ENCODE measurements at regions not wholly inside any gene's neighbourhood (a gene's known extent, or its start where the extent isn't known, plus 50 kb on each side); places are given as distances from the start of the nearest gene placed in this dataset.

DNA sequence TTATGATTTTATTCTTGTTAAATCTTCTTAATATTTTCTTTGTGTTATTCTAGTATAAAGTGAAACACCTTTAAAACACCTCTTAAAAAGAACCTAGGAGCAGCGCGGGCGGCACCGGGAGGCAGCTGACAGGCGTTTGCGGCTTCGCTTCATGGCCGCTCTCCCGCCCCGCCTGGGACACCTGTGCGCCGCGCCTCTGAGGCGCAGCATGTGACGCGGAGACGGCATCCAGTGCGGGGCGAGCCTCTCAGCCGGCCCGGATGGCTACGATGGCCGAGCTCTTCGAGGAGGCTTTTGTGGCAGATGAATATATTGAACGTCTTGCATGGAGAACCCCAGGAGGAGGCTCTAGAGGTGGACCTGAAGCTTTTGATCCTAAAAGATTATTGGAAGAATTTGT, 1592.7 kb downstream of the TECRL start:
- H3K27ac ChIP-seq = no peak overlapping the region
- no peak for TF ChIP-seq CTCF (conservative IDR thresholded peaks at IDR 0.05)

- peak; percentile 32; the same call in 1 of the 2 replicates for TF ChIP-seq CTCF (conservative IDR thresholded peaks at IDR 0.05)
These were observed 1594.7 kb downstream of the TECRL start for GRCh38 chr4:62814510-62815047.

GRCh38 chr4:62806816-62807215, 1602.4 kb downstream of the TECRL start:
- no peak for TF ChIP-seq CTCF (conservative IDR thresholded peaks at IDR 0.05)

More at GRCh38 chr4:62814510-62815047, 1594.7 kb downstream of the TECRL start:
- H3K27ac ChIP-seq = no peak overlapping the region

DNA sequence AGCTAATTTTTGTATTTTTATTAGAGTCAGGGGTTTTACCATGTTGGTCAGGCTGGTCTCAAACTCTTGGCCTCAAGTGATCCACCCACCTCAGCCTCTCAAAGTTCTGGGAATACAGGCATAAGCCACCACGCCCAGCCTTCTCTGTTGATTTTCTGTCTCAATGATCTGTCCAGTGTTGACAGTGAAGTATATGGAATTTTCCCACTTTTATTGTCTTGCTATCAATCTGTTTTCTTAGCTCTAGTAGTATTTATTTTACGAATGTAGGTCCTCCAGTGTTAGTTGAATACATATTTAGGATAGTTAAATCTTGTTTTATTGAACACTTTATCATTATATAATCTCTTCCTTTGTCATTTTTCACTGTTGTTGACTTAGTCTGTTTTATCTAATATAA, 1603.9 kb downstream of the ADGRL3 start:
- no peak for TF ChIP-seq CTCF (conservative IDR thresholded peaks at IDR 0.05)
- no peak overlapping the region for H3K27ac ChIP-seq

More at GRCh38 chr4:62806816-62807215, 1602.4 kb downstream of the TECRL start:
- H3K27ac ChIP-seq = no peak overlapping the region

DNA sequence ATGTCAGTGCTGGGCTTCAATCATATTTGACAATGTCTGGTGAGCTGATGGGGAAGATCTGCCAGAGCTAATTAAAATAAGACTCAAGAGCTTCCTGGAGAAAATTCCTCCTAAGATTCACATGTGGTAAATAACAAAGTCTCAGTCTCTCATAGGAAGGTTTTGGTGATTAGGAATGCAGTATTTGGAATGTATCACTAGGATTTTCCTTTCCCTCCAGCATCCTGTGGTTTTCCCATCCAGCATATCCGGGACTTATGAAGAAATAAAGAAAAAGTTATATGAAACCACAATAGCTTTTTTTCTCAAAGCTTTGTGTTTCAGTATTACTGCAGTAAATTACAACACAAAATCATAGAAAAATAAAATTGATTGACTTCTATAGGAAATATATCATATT, 1597.1 kb downstream of the ADGRL3 start:
- no peak for TF ChIP-seq CTCF (conservative IDR thresholded peaks at IDR 0.05)
- H3K27ac ChIP-seq = no peak overlapping the region

DNA sequence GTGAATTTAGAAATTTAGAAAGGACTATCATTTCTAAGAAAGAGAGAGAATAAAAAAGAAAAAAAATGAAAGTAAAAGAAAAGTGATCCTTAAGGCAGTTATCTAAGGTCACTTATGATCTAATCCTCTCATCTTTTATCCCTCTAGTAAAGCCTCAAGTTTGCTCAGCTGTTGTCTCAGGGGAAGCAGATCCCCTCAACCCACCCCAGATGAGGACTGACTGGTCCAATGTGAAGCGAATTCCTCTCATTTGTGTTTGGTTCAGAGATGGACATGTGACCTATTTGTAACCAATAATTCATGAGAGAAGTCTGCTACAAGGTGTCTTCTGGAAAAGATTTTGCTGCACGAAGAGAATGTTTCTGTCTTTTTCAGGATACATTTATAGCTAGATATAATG, 1591.3 kb downstream of the ADGRL3 start:
- no peak overlapping the region for H3K27ac ChIP-seq
- no peak for TF ChIP-seq CTCF (conservative IDR thresholded peaks at IDR 0.05)

- no peak for TF ChIP-seq CTCF (conservative IDR thresholded peaks at IDR 0.05)
- H3K27ac ChIP-seq = no peak overlapping the region
These were observed 1571.9 kb downstream of the ADGRL3 start for GRCh38 chr4:62771983-62772557.
